GM21528 (cell line): ENCODE measurements at regions not wholly inside any gene's neighbourhood (a gene's known extent, or its start where the extent isn't known, plus 50 kb on each side); places are given as distances from the start of the nearest gene placed in this dataset.
"Not testable (repeated sequence)": the region's sequence is repeated elsewhere in the genome, so short reads cannot be mapped to it uniquely, and the experiment has no call there.

ENCODE experiments used
- ATAC-seq: cut with Tn5 transposase; IDR thresholded peaks from one replicate; pipeline ENCODE4 v1.9.1; 2021; ENCODE audit warnings: mild to moderate bottlenecking, moderate library complexity; ENCODE audit not compliant: unreplicated experiment, low FRiP score

GRCh38 chr9:33734941-33735835 lies 60.2 kb upstream of the PRSS3 start:
- ATAC-seq, result not testable (repeated sequence)

- no peak for ATAC-seq
Measured at GRCh38 chr9:33737811-33738606, 57.4 kb upstream of the PRSS3 start.

GRCh38 chr9:33739398-33739797 lies 56.0 kb upstream of the PRSS3 start:
- no peak for ATAC-seq

- ATAC-seq, result no peak
Measured at GRCh38 chr9:33740075-33740474, 55.3 kb upstream of the PRSS3 start.

GRCh38 chr9:33740958-33741357 lies 54.4 kb upstream of the PRSS3 start:
- ATAC-seq, result not testable (repeated sequence)

GRCh38 chr9:33742051-33742450 lies 53.3 kb upstream of the PRSS3 start:
- ATAC-seq, result no peak

- no peak for ATAC-seq
Measured at GRCh38 chr9:33742519-33742918, 52.8 kb upstream of the PRSS3 start.
